ENCODE measurements at regions not wholly inside any gene's neighbourhood (a gene's known extent, or its start where the extent isn't known, plus 50 kb on each side); places are given as distances from the start of the nearest gene placed in this dataset.

GRCh38 chr2:156112323-156112722 is 220.2 kb downstream of the NR4A2 start:
- no peaks in the 10 kb centered on the region for H3K27me3 Mint-ChIP-seq (ENCODE audit: low read depth, poor library complexity)
- DNase-seq: no peak
- H3K4me3 Mint-ChIP-seq: no peak overlapping the region
- H3K27ac Mint-ChIP-seq: no peak overlapping the region
- H3K9me3 Mint-ChIP-seq: no peaks in the 10 kb centered on the region
- H3K36me3 Mint-ChIP-seq (ENCODE audit: low read depth): no peaks in the 10 kb centered on the region
- TF ChIP-seq, protein P1, sequence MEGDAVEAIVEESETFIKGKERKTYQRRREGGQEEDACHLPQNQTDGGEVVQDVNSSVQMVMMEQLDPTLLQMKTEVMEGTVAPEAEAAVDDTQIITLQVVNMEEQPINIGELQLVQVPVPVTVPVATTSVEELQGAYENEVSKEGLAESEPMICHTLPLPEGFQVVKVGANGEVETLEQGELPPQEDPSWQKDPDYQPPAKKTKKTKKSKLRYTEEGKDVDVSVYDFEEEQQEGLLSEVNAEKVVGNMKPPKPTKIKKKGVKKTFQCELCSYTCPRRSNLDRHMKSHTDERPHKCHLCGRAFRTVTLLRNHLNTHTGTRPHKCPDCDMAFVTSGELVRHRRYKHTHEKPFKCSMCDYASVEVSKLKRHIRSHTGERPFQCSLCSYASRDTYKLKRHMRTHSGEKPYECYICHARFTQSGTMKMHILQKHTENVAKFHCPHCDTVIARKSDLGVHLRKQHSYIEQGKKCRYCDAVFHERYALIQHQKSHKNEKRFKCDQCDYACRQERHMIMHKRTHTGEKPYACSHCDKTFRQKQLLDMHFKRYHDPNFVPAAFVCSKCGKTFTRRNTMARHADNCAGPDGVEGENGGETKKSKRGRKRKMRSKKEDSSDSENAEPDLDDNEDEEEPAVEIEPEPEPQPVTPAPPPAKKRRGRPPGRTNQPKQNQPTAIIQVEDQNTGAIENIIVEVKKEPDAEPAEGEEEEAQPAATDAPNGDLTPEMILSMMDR (IDR thresholded peaks at IDR 0.05): no peak
- H3K4me1 Mint-ChIP-seq: no peaks in the 10 kb centered on the region

DNA sequence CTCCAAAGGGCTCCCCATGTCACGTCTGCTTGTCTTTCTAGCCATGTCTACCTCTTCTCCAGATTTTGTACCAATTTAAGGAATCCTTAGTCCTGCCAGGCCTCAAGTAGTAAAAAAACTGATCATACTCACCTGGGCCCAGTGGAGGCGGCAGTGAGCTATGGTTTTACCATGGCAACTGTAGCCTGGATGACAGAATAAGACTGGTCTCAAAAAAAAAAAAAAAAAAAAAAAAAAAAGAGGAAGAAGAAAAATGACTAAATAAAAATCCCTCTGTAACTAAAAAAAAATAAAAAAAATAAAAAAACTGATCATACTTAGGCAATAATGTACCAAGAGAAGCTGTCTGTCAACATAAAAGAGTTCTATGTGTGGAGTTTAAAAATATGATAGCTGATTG is 221.6 kb downstream of the NR4A2 start:
- H3K27ac Mint-ChIP-seq: no peak overlapping the region
- H3K9me3 Mint-ChIP-seq: no peaks in the 10 kb centered on the region

DNA sequence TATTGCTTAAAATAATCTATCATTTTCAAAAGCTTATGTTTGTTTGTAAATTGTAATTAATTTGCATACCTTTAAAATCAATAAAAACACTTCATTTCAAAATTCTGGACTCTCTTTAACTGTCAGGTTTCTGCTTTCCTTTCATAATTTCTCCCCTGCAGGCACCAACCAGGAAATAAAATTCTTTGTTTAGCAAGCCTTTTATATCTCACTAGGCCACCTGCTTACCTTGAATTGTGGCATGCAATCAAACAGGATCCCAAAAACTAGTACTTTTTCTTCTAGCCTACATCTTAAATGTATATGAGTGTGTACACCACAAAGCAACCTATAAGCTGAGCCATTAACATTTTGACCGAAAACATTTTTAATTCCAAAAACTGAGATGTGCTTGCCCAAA is 233.1 kb downstream of the NR4A2 start:
- Mint-ChIP-seq H3K36me3 (ENCODE audit: low read depth) (no peaks in the 10 kb centered on the region), H3K27me3 (ENCODE audit: low read depth, poor library complexity) (no peaks in the 10 kb centered on the region), H3K4me3 (no peak overlapping the region), H3K9me3 (no peaks in the 10 kb centered on the region), H3K4me1 (no peaks in the 10 kb centered on the region), H3K27ac (no peak overlapping the region)
- no peak for DNase-seq
- TF ChIP-seq, protein P1 (IDR thresholded peaks at IDR 0.05): no peak

More for the DNA sequence above, 221.6 kb downstream of the NR4A2 start:
- peak; percentile 10 for DNase-seq
- Mint-ChIP-seq H3K27me3 (ENCODE audit: low read depth, poor library complexity) (no peaks in the 10 kb centered on the region), H3K4me3 (no peak overlapping the region), H3K36me3 (ENCODE audit: low read depth) (no peaks in the 10 kb centered on the region), H3K4me1 (no peaks in the 10 kb centered on the region)
- TF ChIP-seq, protein P1 (IDR thresholded peaks at IDR 0.05): peak; percentile 36

GRCh38 chr2:156098506-156098905 is 234.0 kb downstream of the NR4A2 start:
- TF ChIP-seq, protein P1 (IDR thresholded peaks at IDR 0.05): no peak
- Mint-ChIP-seq H3K27ac (no peak overlapping the region), H3K4me1 (no peaks in the 10 kb centered on the region), H3K27me3 (ENCODE audit: low read depth, poor library complexity) (no peaks in the 10 kb centered on the region), H3K4me3 (no peak overlapping the region), H3K36me3 (ENCODE audit: low read depth) (no peaks in the 10 kb centered on the region), H3K9me3 (no peaks in the 10 kb centered on the region)
- DNase-seq: no peak

DNA sequence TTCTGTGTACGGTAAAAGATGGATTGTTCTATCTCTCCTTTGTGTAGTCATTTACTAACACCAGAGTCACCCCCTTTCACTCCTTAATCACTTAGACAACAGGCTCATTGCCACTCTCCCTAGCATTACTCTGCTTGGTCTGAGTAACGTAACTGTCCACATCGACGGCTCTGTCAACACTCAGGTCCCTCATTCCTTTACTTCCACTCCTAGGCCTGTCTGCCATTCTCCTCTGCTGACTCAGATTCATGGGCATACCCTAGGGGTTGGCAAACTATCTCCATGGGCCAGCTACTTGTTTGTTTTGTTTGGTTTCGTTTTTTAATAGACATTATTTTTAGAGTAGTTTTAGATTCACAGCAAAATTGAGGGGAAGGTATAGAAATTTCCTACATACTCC is 243.9 kb downstream of the NR4A2 start:
- Mint-ChIP-seq H3K27me3 (ENCODE audit: low read depth, poor library complexity) (peaks cover 1% of the 10 kb centered on the region), H3K4me1 (no peaks in the 10 kb centered on the region), H3K27ac (peak overlapping the region; percentile 68), H3K36me3 (ENCODE audit: low read depth) (peaks cover 12% of the 10 kb centered on the region), H3K9me3 (peaks cover 10% of the 10 kb centered on the region), H3K4me3 (no peak overlapping the region)
- TF ChIP-seq, protein P1 (IDR thresholded peaks at IDR 0.05): no peak
- no peak for DNase-seq

GRCh38 chr2:156087875-156088274 is 244.6 kb downstream of the NR4A2 start:
- peaks cover 4% of the 10 kb centered on the region for H3K27me3 Mint-ChIP-seq (ENCODE audit: low read depth, poor library complexity)
- H3K36me3 Mint-ChIP-seq (ENCODE audit: low read depth): peaks cover 19% of the 10 kb centered on the region
- H3K27ac Mint-ChIP-seq: no peak overlapping the region
- H3K4me3 Mint-ChIP-seq: no peak overlapping the region
- DNase-seq: no peak
- TF ChIP-seq, protein P1 (IDR thresholded peaks at IDR 0.05): no peak
- H3K9me3 Mint-ChIP-seq: peaks cover 18% of the 10 kb centered on the region
- no peaks in the 10 kb centered on the region for H3K4me1 Mint-ChIP-seq
